Fibroblast of lung (primary cell): ENCODE measurements at regions not wholly inside any gene's neighbourhood (a gene's known extent, or its start where the extent isn't known, plus 50 kb on each side); places are given as distances from the start of the nearest gene placed in this dataset.

Experiments
- DNase-seq, 2 donors: peaks; one replicate each; pipeline versions ENCODE4 v3.0.0 to v3.0.0-alpha.2; 2010; ENCODE audit warnings: low read depth in 2 of 2
- H2AFZ ChIP-seq: 2 replicates; pipeline ENCODE4 v1.5.1; 2012; ENCODE audit warnings: low read length, control low read depth, inconsistent platforms
- H3K27ac ChIP-seq: 2 replicates; pipeline ENCODE4 v1.5.1; 2011; ENCODE audit warnings: low read length, control low read depth; ENCODE audit not compliant: insufficient read depth
- H3K27me3 ChIP-seq: 2 replicates; pipeline ENCODE4 v1.5.1; 2011; ENCODE audit warnings: mild to moderate bottlenecking, low read length; ENCODE audit not compliant: control insufficient read depth, insufficient read depth
- H3K36me3 ChIP-seq: 2 replicates; pipeline ENCODE4 v1.5.1; 2011; ENCODE audit warnings: low read length; ENCODE audit not compliant: control insufficient read depth, insufficient read depth
- H3K4me1 ChIP-seq: 2 replicates; pipeline ENCODE4 v1.5.1; 2011; ENCODE audit warnings: low read length; ENCODE audit not compliant: control insufficient read depth, insufficient read depth; ENCODE audit errors: extremely low read depth
- H3K4me2 ChIP-seq: 2 replicates; pipeline ENCODE4 v1.5.1; 2011; ENCODE audit warnings: low read length, control low read depth; ENCODE audit not compliant: insufficient read depth; ENCODE audit errors: extremely low read depth
- H3K4me3 ChIP-seq, 4 experiments: fragments of 200-600 bp in 1 of 4; sonication (generic) in 1 of 4; replicated peaks in 1 of 4; 2 replicates each; pipeline ENCODE4 v1.5.1; 2011 to 2016; ENCODE audit warnings: low read length in 4 of 4, low read depth in 3 of 4, mild to moderate bottlenecking in 3 of 4, control low read depth in 2 of 4, inconsistent platforms in 1 of 4, mixed read lengths in 1 of 4; ENCODE audit not compliant: insufficient read depth in 1 of 4; ENCODE audit errors: control extremely low read depth in 1 of 4
- H3K79me2 ChIP-seq: 2 replicates; pipeline ENCODE4 v1.5.1; 2012; ENCODE audit warnings: mild to moderate bottlenecking, low read length, inconsistent platforms; ENCODE audit not compliant: control insufficient read depth, insufficient read depth
- H3K9ac ChIP-seq: 2 replicates; pipeline ENCODE4 v1.5.1; 2011; ENCODE audit warnings: mild to moderate bottlenecking, low read length, control low read depth; ENCODE audit not compliant: insufficient read depth
- H3K9me3 ChIP-seq: 2 replicates; pipeline ENCODE4 v1.5.1; 2012; ENCODE audit warnings: low read depth, low read length; ENCODE audit not compliant: control insufficient read depth, insufficient read depth
- H4K20me1 ChIP-seq: 2 replicates; pipeline ENCODE4 v1.5.1; 2011; ENCODE audit warnings: low read length; ENCODE audit not compliant: control insufficient read depth, insufficient read depth; ENCODE audit errors: extremely low read depth
- EZH2 ChIP-seq: IDR thresholded peaks from 2 replicates; pipeline ENCODE4 v1.5.1; 2012; ENCODE audit warnings: low read length, control low read depth, mild to moderate bottlenecking; ENCODE audit errors: missing control alignments
- TF ChIP-seq, protein P1 (sequence below), 2 donors: IDR thresholded peaks in 1 of 2; conservative IDR thresholded peaks in 1 of 2; 1 replicate in 1 of 2; 2 replicates in 1 of 2; pipeline ENCODE4 v1.5.1; 2011 to 2012; ENCODE audit warnings: low read length in 2 of 2, control low read depth in 1 of 2, inconsistent platforms in 1 of 2, low read depth in 1 of 2, mild to moderate bottlenecking in 1 of 2

GRCh38 chr3:132230156-132231000 is 86.8 kb upstream of the ACP3 start:
- no peaks in the 10 kb centered on the region for H3K79me2 ChIP-seq
- H3K4me2 ChIP-seq = no peak overlapping the region
- no peak overlapping the region for H3K27ac ChIP-seq
- H3K27me3 ChIP-seq = no peaks in the 10 kb centered on the region
- no peaks in the 10 kb centered on the region for H3K36me3 ChIP-seq
- TF ChIP-seq, protein P1, sequence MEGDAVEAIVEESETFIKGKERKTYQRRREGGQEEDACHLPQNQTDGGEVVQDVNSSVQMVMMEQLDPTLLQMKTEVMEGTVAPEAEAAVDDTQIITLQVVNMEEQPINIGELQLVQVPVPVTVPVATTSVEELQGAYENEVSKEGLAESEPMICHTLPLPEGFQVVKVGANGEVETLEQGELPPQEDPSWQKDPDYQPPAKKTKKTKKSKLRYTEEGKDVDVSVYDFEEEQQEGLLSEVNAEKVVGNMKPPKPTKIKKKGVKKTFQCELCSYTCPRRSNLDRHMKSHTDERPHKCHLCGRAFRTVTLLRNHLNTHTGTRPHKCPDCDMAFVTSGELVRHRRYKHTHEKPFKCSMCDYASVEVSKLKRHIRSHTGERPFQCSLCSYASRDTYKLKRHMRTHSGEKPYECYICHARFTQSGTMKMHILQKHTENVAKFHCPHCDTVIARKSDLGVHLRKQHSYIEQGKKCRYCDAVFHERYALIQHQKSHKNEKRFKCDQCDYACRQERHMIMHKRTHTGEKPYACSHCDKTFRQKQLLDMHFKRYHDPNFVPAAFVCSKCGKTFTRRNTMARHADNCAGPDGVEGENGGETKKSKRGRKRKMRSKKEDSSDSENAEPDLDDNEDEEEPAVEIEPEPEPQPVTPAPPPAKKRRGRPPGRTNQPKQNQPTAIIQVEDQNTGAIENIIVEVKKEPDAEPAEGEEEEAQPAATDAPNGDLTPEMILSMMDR (conservative IDR thresholded peaks at IDR 0.05 in 1 of 2, IDR thresholded peaks at IDR 0.05 in 1 of 2; ENCODE audit: low read depth in 1 of 2, low read length in 2 of 2) = no peak
- TF ChIP-seq EZH2 = no peak
- H3K4me3 ChIP-seq = no peak overlapping the region
- H3K4me1 ChIP-seq = no peaks in the 10 kb centered on the region
- no peaks in the 10 kb centered on the region for H3K9me3 ChIP-seq
- no peaks in the 10 kb centered on the region for H4K20me1 ChIP-seq
- DNase-seq = no peak
- no peak overlapping the region for H3K9ac ChIP-seq
- H2AFZ ChIP-seq = no peak overlapping the region

DNA sequence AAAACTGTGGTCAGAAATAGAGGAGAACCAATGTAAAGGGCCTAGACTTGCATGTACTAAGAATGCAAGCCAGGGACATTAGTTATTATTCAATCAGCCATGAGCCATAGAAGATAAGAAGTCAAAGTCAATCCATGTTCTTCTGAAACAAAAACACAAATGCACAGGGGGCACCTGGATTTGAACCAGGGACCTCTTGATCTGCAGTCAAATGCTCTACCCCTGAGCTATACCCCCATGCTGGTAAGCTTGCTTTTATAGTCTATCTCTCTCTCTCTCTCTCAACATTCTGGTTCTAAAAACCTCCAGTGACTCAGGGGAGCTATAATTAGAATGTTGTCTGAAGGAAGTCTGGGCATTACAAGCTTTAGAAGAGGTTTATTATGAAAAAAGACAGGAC is 85.6 kb upstream of the ACP3 start:
- Histone ChIP-seq H3K27ac (no peak overlapping the region), H3K36me3 (no peaks in the 10 kb centered on the region), H4K20me1 (no peaks in the 10 kb centered on the region), H3K4me3 (no peak overlapping the region), H3K79me2 (no peaks in the 10 kb centered on the region), H3K27me3 (no peaks in the 10 kb centered on the region), H2AFZ (no peak overlapping the region), H3K4me2 (no peak overlapping the region), H3K9me3 (no peaks in the 10 kb centered on the region), H3K9ac (no peak overlapping the region), H3K4me1 (no peaks in the 10 kb centered on the region)
- DNase-seq = peak; percentile 62 to 72
- TF ChIP-seq, protein P1 (conservative IDR thresholded peaks at IDR 0.05 in 1 of 2, IDR thresholded peaks at IDR 0.05 in 1 of 2; ENCODE audit: low read depth in 1 of 2, low read length in 2 of 2) = no peak
- no peak for TF ChIP-seq EZH2

- TF ChIP-seq, protein P1 (conservative IDR thresholded peaks at IDR 0.05 in 1 of 2, IDR thresholded peaks at IDR 0.05 in 1 of 2; ENCODE audit: low read depth in 1 of 2, low read length in 2 of 2) = no peak
- no peak for TF ChIP-seq EZH2
- Histone ChIP-seq H3K9ac (no peak overlapping the region), H2AFZ (no peak overlapping the region), H3K4me2 (no peak overlapping the region), H3K4me3 (no peak overlapping the region), H3K27ac (no peak overlapping the region), H4K20me1 (no peaks in the 10 kb centered on the region), H3K9me3 (no peaks in the 10 kb centered on the region), H3K4me1 (no peaks in the 10 kb centered on the region), H3K79me2 (no peaks in the 10 kb centered on the region), H3K36me3 (no peaks in the 10 kb centered on the region), H3K27me3 (no peaks in the 10 kb centered on the region)
- DNase-seq = peak in 1 of 2 donors; percentile 6
Measured at GRCh38 chr3:132232231-132232792, 84.9 kb upstream of the ACP3 start.
